Neural cell (in vitro differentiated cells): ENCODE measurements at regions not wholly inside any gene's neighbourhood (a gene's known extent, or its start where the extent isn't known, plus 50 kb on each side); places are given as distances from the start of the nearest gene placed in this dataset.

Source experiments
- H2AFZ ChIP-seq: fragments of 200-600, 300-800 bp; sonication (generic), shearing (Covaris generic); 2 replicates; pipeline ENCODE4 v1.6.0; 2014; ENCODE audit warnings: low read depth, mild to moderate bottlenecking, antibody characterized with exemption, low read length, moderate library complexity
- H3F3A ChIP-seq: fragments of 200-600 bp; shearing (Covaris generic); 2 replicates; pipeline ENCODE4 v1.6.1; 2016; ENCODE audit warnings: mild to moderate bottlenecking, moderate library complexity, mixed read lengths, antibody characterized with exemption, low read length; ENCODE audit not compliant: insufficient read depth, poor library complexity, severe bottlenecking
- H3K27ac ChIP-seq: fragments of 200-600, 300-800 bp; sonication (generic), shearing (Covaris generic); 2 replicates; pipeline ENCODE4 v1.5.1; 2014; ENCODE audit warnings: mild to moderate bottlenecking, low read length, moderate library complexity
- H3K27me3 ChIP-seq: fragments of 300-800, 200-600 bp; sonication (generic), shearing (Covaris generic); 2 replicates; pipeline ENCODE4 v1.6.0; 2014; ENCODE audit warnings: mild to moderate bottlenecking, low read depth, low read length, moderate library complexity; ENCODE audit not compliant: insufficient read depth
- H3K36me3 ChIP-seq: fragments of 300-800, 200-600 bp; sonication (generic), shearing (Covaris generic); 2 replicates; pipeline ENCODE4 v1.5.1; 2014; ENCODE audit warnings: mild to moderate bottlenecking, antibody characterized with exemption, low read length, moderate library complexity; ENCODE audit not compliant: insufficient read depth
- H3K4me2 ChIP-seq: fragments of 300-800, 200-600 bp; sonication (generic), shearing (Covaris generic); 2 replicates; pipeline ENCODE4 v1.6.0; 2014; ENCODE audit warnings: mild to moderate bottlenecking, low read length
- H3K4me3 ChIP-seq: fragments of 300-800, 200-600 bp; sonication (generic), shearing (Covaris generic); 2 replicates; pipeline ENCODE4 v1.5.1; 2014; ENCODE audit warnings: mild to moderate bottlenecking, low read length, moderate library complexity
- H3K79me2 ChIP-seq: fragments of 200-600 bp; shearing (Covaris generic); replicated peaks from 2 replicates; pipeline ENCODE4 v1.6.0; 2014; ENCODE audit warnings: mild to moderate bottlenecking, low read length, moderate library complexity; ENCODE audit not compliant: insufficient read depth
- H3K9ac ChIP-seq: fragments of 300-800, 200-600 bp; sonication (generic), shearing (Covaris generic); 2 replicates; pipeline ENCODE4 v1.6.1; 2016; ENCODE audit warnings: mild to moderate bottlenecking, low read length, mixed read lengths
- H3K9me2 ChIP-seq: fragments of 200-600 bp; shearing (Covaris generic); 2 replicates; pipeline ENCODE4 v1.6.1; 2016; ENCODE audit warnings: mild to moderate bottlenecking, low read length, mixed read lengths; ENCODE audit not compliant: insufficient read depth
- H3K9me3 ChIP-seq: fragments of 200-600, 300-800 bp; sonication (generic), shearing (Covaris generic); 2 replicates; pipeline ENCODE4 v1.6.1; 2016; ENCODE audit warnings: mild to moderate bottlenecking, mixed run types, low read length, moderate library complexity, mixed read lengths
- H4K20me1 ChIP-seq: fragments of 200-600 bp; shearing (Covaris generic); 2 replicates; pipeline ENCODE4 v1.6.1; 2016; ENCODE audit warnings: mild to moderate bottlenecking, mixed run types; ENCODE audit not compliant: insufficient read depth
- CTCF ChIP-seq: fragments of 450-650 bp; IDR thresholded peaks from 2 replicates; pipeline ENCODE4 v1.5.1; 2014; ENCODE audit warnings: antibody characterized with exemption, mild to moderate bottlenecking, moderate library complexity; ENCODE audit not compliant: poor library complexity, severe bottlenecking
- EP300 ChIP-seq: fragments of 450-650 bp; conservative IDR thresholded peaks from 2 replicates; pipeline ENCODE4 v1.6.1; 2014; ENCODE audit warnings: antibody characterized with exemption, mild to moderate bottlenecking, moderate library complexity; ENCODE audit not compliant: poor library complexity, severe bottlenecking
- EZH2 ChIP-seq: fragments of 200-600, 300-800 bp; shearing (Covaris generic), sonication (generic); IDR thresholded peaks from 2 replicates; pipeline ENCODE4 v1.6.1; 2014; ENCODE audit warnings: antibody characterized with exemption, low read length, borderline replicate concordance, mild to moderate bottlenecking; ENCODE audit not compliant: insufficient read depth, poor library complexity, severe bottlenecking
- MXI1 ChIP-seq: fragments of 450-650 bp; conservative IDR thresholded peaks from 2 replicates; pipeline ENCODE4 v1.6.1; 2014; ENCODE audit warnings: antibody characterized with exemption, mild to moderate bottlenecking; ENCODE audit not compliant: poor library complexity, severe bottlenecking
- POLR2AphosphoS5 ChIP-seq: IDR thresholded peaks from 2 replicates; pipeline ENCODE4 v1.6.1; 2012
- RAD21 ChIP-seq: fragments of 450-650 bp; conservative IDR thresholded peaks from 2 replicates; pipeline ENCODE4 v1.6.1; 2014; ENCODE audit warnings: antibody characterized with exemption, mild to moderate bottlenecking, moderate library complexity
- REST ChIP-seq: IDR thresholded peaks from 2 replicates; pipeline ENCODE4 v1.6.1; 2012; ENCODE audit warnings: borderline replicate concordance
- SMC3 ChIP-seq: fragments of 450-650 bp; conservative IDR thresholded peaks from 2 replicates; pipeline ENCODE4 v1.6.1; 2014; ENCODE audit warnings: antibody characterized with exemption, mild to moderate bottlenecking, moderate library complexity; ENCODE audit not compliant: poor library complexity
- TAF1 ChIP-seq: IDR thresholded peaks from 2 replicates; pipeline ENCODE4 v1.6.1; 2012; ENCODE audit warnings: low read depth

GRCh38 chr6:48401016-48401415 lies 290.0 kb upstream of the PTCHD4 start:
- Histone ChIP-seq H3K79me2 (no peaks in the 10 kb centered on the region), H3K27me3 (no peaks in the 10 kb centered on the region), H3K4me2 (no peak overlapping the region), H3F3A (no peaks in the 10 kb centered on the region), H3K9ac (no peak overlapping the region), H3K9me3 (no peaks in the 10 kb centered on the region), H2AFZ (no peak overlapping the region), H4K20me1 (no peaks in the 10 kb centered on the region), H3K9me2 (no peaks in the 10 kb centered on the region), H3K4me3 (no peak overlapping the region), H3K36me3 (no peaks in the 10 kb centered on the region), H3K27ac (no peak overlapping the region)
- TF ChIP-seq CTCF (no peak), EZH2 (no peak), RAD21 (no peak), TAF1 (no peak), POLR2AphosphoS5 (no peak), EP300 (no peak), SMC3 (no peak), MXI1 (no peak), REST (no peak)

- H3K9ac ChIP-seq, result no peak overlapping the region
- no peaks in the 10 kb centered on the region for H3K79me2 ChIP-seq
- H3K27ac ChIP-seq, result peak overlapping the region; percentile 80
- H3K9me3 ChIP-seq, result no peaks in the 10 kb centered on the region
- TF ChIP-seq TAF1, result no peak
- TF ChIP-seq CTCF, result no peak
- TF ChIP-seq RAD21, result peak; percentile 16
- TF ChIP-seq POLR2AphosphoS5, result peak; percentile 74
- peak; percentile 75 for TF ChIP-seq REST
- peak; percentile 94 for TF ChIP-seq EP300
- no peak for TF ChIP-seq SMC3
- no peak overlapping the region for H2AFZ ChIP-seq
- no peaks in the 10 kb centered on the region for H3F3A ChIP-seq
- no peaks in the 10 kb centered on the region for H3K27me3 ChIP-seq
- no peaks in the 10 kb centered on the region for H3K9me2 ChIP-seq
- no peaks in the 10 kb centered on the region for H4K20me1 ChIP-seq
- H3K4me3 ChIP-seq, result no peak overlapping the region
- no peaks in the 10 kb centered on the region for H3K36me3 ChIP-seq
- peak overlapping the region; percentile 31 for H3K4me2 ChIP-seq
These were observed 286.9 kb upstream of the PTCHD4 start for GRCh38 chr6:48397887-48398286.
